ENCODE measurements at regions not wholly inside any gene's neighbourhood (a gene's known extent, or its start where the extent isn't known, plus 50 kb on each side); places are given as distances from the start of the nearest gene placed in this dataset.

DNA sequence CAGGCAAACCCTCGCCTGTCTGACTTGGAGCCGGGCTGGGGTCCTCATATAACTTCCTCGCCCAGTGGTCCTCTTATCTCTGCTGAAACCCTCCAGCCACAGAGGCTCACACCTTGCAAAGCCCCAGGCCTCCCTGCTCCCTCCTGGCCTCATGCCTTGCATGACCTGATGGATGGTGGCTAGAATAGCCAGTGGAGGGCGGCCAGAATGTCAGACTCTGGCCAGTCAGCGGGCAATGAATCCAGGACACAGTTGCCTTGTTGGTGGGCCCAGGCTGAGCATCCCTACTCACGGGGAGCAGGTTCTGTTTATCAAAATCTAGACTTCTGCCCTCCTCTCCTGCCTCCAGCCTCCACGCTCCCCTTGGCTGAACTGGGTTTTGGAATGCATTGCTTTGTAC is 69.1 kb upstream of the WNT11 start:
- Histone ChIP-seq H4K8ac (ENCODE audit: low read depth, low read length) (no peak overlapping the region), H3K36me3 (ENCODE audit: control insufficient read depth, insufficient read depth, low read length) (no peaks in the 10 kb centered on the region), H3K9ac (ENCODE audit: low read length) (no peak overlapping the region), H2BK120ac (ENCODE audit: low read depth, low read length) (no peak overlapping the region), H3K56ac (ENCODE audit: low read length) (no peak overlapping the region), H4K5ac (ENCODE audit: low read length) (no peak overlapping the region), H3K4me3 (ENCODE audit: low read length) (no peak overlapping the region), H3K27me3 (ENCODE audit: insufficient read depth, low read length, poor library complexity) (no peaks in the 10 kb centered on the region), H3K23ac (ENCODE audit: low read length) (no peak overlapping the region), H3K4me2 (ENCODE audit: low read length) (no peak overlapping the region), H3K4me1 (ENCODE audit: control insufficient read depth, low read depth, low read length) (no peaks in the 10 kb centered on the region), H3K79me2 (ENCODE audit: control insufficient read depth, insufficient read depth, low read length) (no peaks in the 10 kb centered on the region), H3K79me1 (ENCODE audit: low read length) (no peaks in the 10 kb centered on the region), H3K4ac (ENCODE audit: low read depth, low read length) (no peak overlapping the region), H2BK15ac (replicated peaks; ENCODE audit: low read depth) (no peak overlapping the region), H2BK5ac (ENCODE audit: low read length) (no peak overlapping the region), H3K18ac (ENCODE audit: low read length) (no peak overlapping the region), H3K27ac (ENCODE audit: low read depth, low read length) (no peak overlapping the region), H2AK5ac (ENCODE audit: low read length) (no peak overlapping the region)
- DNase-seq: no peak
- no CpG with 5 or more reads among the region's 7 CpGs for WGBS (ENCODE audit: extremely low coverage, insufficient coverage, low lambda C conversion rate)

DNA sequence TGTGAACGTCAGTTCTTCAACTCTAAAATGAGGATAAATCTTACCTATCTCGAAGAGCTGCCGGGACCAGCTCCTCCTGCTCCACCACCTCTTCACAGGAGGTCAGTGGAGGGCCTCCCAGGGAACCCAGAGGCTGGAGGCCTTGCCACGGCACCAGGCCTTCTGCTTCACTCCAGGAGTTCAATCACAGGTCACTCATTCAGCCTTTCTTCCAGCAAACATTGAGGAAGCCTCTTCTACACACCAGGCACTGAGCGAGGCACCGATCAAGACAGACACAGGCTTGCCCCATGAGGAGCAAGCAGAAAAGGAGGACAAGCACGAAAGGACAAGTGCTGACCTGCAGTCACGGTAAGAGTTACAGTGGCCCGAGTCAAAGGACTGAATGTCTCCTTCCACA is 64.8 kb upstream of the WNT11 start:
- Histone ChIP-seq H3K9ac (ENCODE audit: low read length) (no peak overlapping the region), H3K27me3 (ENCODE audit: insufficient read depth, low read length, poor library complexity) (no peaks in the 10 kb centered on the region), H3K4me1 (ENCODE audit: control insufficient read depth, low read depth, low read length) (no peaks in the 10 kb centered on the region), H3K4ac (ENCODE audit: low read depth, low read length) (no peak overlapping the region), H4K8ac (ENCODE audit: low read depth, low read length) (no peak overlapping the region), H3K18ac (ENCODE audit: low read length) (no peak overlapping the region), H2AK5ac (ENCODE audit: low read length) (no peak overlapping the region), H4K5ac (ENCODE audit: low read length) (no peak overlapping the region), H3K23ac (ENCODE audit: low read length) (no peak overlapping the region), H2BK120ac (ENCODE audit: low read depth, low read length) (no peak overlapping the region), H3K79me2 (ENCODE audit: control insufficient read depth, insufficient read depth, low read length) (no peaks in the 10 kb centered on the region), H2BK5ac (ENCODE audit: low read length) (no peak overlapping the region), H3K27ac (ENCODE audit: low read depth, low read length) (no peak overlapping the region), H3K79me1 (ENCODE audit: low read length) (no peaks in the 10 kb centered on the region), H3K56ac (ENCODE audit: low read length) (no peak overlapping the region), H3K36me3 (ENCODE audit: control insufficient read depth, insufficient read depth, low read length) (no peaks in the 10 kb centered on the region), H3K4me2 (ENCODE audit: low read length) (no peak overlapping the region), H2BK15ac (replicated peaks; ENCODE audit: low read depth) (no peak overlapping the region), H3K4me3 (ENCODE audit: low read length) (no peak overlapping the region)
- no peak for DNase-seq
- WGBS (ENCODE audit: extremely low coverage, insufficient coverage, low lambda C conversion rate): no CpG with 5 or more reads among the region's 9 CpGs

DNA sequence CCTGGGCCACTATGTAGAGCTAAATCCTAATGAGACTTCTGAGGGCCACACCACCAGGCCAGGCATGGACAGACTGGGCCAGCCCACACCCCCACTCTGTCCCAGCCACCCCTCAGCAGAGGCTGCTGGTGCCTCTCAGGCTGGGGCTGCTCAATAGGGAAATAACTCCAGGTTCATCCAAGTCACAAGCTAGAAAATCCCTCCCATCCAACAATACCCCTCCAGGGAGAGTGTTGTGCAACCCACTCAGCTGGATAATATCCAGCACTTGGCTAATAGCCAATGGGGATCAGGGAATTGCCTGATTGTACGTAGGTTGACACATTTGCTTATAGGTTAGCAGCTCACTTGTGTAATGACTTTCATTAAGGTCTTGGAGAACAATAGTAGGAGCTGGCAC is 64.1 kb upstream of the WNT11 start:
- DNase-seq: no peak
- H2BK15ac ChIP-seq (replicated peaks; ENCODE audit: low read depth): no peak overlapping the region
- H3K23ac ChIP-seq (ENCODE audit: low read length): no peak overlapping the region
- H3K18ac ChIP-seq (ENCODE audit: low read length): no peak overlapping the region
- H4K8ac ChIP-seq (ENCODE audit: low read depth, low read length): no peak overlapping the region
- no peak overlapping the region for H2BK5ac ChIP-seq (ENCODE audit: low read length)
- H3K4me2 ChIP-seq (ENCODE audit: low read length): no peak overlapping the region
- no peak overlapping the region for H3K9ac ChIP-seq (ENCODE audit: low read length)
- no peaks in the 10 kb centered on the region for H3K79me2 ChIP-seq (ENCODE audit: control insufficient read depth, insufficient read depth, low read length)
- no peaks in the 10 kb centered on the region for H3K79me1 ChIP-seq (ENCODE audit: low read length)
- no CpG with 5 or more reads among the region's 1 CpG for WGBS (ENCODE audit: extremely low coverage, insufficient coverage, low lambda C conversion rate)
- H3K4me3 ChIP-seq (ENCODE audit: low read length): no peak overlapping the region
- no peak overlapping the region for H2BK120ac ChIP-seq (ENCODE audit: low read depth, low read length)
- no peaks in the 10 kb centered on the region for H3K27me3 ChIP-seq (ENCODE audit: insufficient read depth, low read length, poor library complexity)
- no peaks in the 10 kb centered on the region for H3K4me1 ChIP-seq (ENCODE audit: control insufficient read depth, low read depth, low read length)
- H3K27ac ChIP-seq (ENCODE audit: low read depth, low read length): no peak overlapping the region
- no peak overlapping the region for H2AK5ac ChIP-seq (ENCODE audit: low read length)
- H3K36me3 ChIP-seq (ENCODE audit: control insufficient read depth, insufficient read depth, low read length): no peaks in the 10 kb centered on the region
- no peak overlapping the region for H4K5ac ChIP-seq (ENCODE audit: low read length)
- no peak overlapping the region for H3K56ac ChIP-seq (ENCODE audit: low read length)
- H3K4ac ChIP-seq (ENCODE audit: low read depth, low read length): no peak overlapping the region

DNA sequence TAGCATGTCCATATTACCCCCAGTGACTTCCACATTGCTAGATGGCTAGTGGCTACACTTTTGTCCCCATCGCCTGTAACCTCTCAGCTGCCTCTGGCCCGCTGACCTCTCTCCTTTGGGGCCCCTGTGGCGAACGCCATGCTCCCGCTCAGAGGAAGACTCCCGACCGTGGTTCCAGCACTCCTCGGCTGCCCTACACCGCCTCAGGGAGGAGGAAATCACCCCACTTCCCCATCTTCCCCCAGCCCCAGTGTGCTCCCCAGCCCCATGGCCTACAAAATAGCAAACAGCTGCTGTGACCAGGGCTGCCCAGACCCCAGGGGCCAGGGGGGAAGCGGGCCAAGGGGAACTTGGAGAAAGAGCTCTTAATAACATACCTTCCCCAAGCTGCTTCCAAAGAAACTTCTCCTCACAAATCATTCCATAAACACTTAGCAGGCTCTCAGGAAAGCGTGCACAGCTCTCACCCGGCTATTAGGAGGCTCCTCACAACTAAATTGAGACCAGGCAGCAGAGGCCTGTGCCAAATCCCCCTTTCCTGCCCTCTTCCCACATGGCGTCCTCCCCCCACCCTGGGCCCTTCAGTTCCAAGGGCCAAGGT is 63.5 kb upstream of the WNT11 start:
- no CpG with 5 or more reads among the region's 13 CpGs for WGBS (ENCODE audit: extremely low coverage, insufficient coverage, low lambda C conversion rate)
- H3K79me1 ChIP-seq (ENCODE audit: low read length): no peaks in the 10 kb centered on the region
- H4K8ac ChIP-seq (ENCODE audit: low read depth, low read length): no peak overlapping the region
- no peak overlapping the region for H3K4ac ChIP-seq (ENCODE audit: low read depth, low read length)
- no peak overlapping the region for H3K56ac ChIP-seq (ENCODE audit: low read length)
- no peak overlapping the region for H3K9ac ChIP-seq (ENCODE audit: low read length)
- no peak overlapping the region for H2AK5ac ChIP-seq (ENCODE audit: low read length)
- no peak overlapping the region for H3K27ac ChIP-seq (ENCODE audit: low read depth, low read length)
- no peaks in the 10 kb centered on the region for H3K79me2 ChIP-seq (ENCODE audit: control insufficient read depth, insufficient read depth, low read length)
- no peaks in the 10 kb centered on the region for H3K36me3 ChIP-seq (ENCODE audit: control insufficient read depth, insufficient read depth, low read length)
- H4K5ac ChIP-seq (ENCODE audit: low read length): no peak overlapping the region
- H2BK15ac ChIP-seq (replicated peaks; ENCODE audit: low read depth): no peak overlapping the region
- no peak overlapping the region for H3K4me2 ChIP-seq (ENCODE audit: low read length)
- no peak overlapping the region for H2BK120ac ChIP-seq (ENCODE audit: low read depth, low read length)
- DNase-seq: no peak
- no peak overlapping the region for H3K4me3 ChIP-seq (ENCODE audit: low read length)
- no peaks in the 10 kb centered on the region for H3K27me3 ChIP-seq (ENCODE audit: insufficient read depth, low read length, poor library complexity)
- H3K23ac ChIP-seq (ENCODE audit: low read length): no peak overlapping the region
- H3K18ac ChIP-seq (ENCODE audit: low read length): no peak overlapping the region
- H3K4me1 ChIP-seq (ENCODE audit: control insufficient read depth, low read depth, low read length): no peaks in the 10 kb centered on the region
- H2BK5ac ChIP-seq (ENCODE audit: low read length): no peak overlapping the region

DNA sequence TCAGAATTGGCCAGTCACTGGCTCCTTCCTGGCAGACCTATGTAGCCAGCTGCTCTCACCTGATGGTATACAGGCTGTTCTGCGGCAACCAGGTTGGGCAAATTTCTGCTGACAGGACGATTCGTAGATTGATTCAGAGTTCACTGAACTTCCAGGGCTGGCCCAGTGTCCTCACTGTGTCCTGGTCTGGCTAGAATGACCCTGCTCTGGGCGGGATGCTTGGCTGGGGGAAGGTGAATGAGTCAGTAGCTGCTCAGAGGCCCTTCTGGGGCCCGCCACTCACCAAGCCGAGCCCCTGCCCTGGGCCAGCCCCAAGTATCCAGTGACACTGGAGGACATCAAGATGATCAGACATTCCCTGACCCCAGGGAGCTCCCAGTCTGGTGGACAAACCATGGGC is 62.9 kb upstream of the WNT11 start:
- H3K27me3 ChIP-seq (ENCODE audit: insufficient read depth, low read length, poor library complexity): no peaks in the 10 kb centered on the region
- H3K79me2 ChIP-seq (ENCODE audit: control insufficient read depth, insufficient read depth, low read length): no peaks in the 10 kb centered on the region
- no peak overlapping the region for H4K8ac ChIP-seq (ENCODE audit: low read depth, low read length)
- H2BK15ac ChIP-seq (replicated peaks; ENCODE audit: low read depth): no peak overlapping the region
- H3K4me1 ChIP-seq (ENCODE audit: control insufficient read depth, low read depth, low read length): no peaks in the 10 kb centered on the region
- H3K4me2 ChIP-seq (ENCODE audit: low read length): no peak overlapping the region
- no peak overlapping the region for H2BK120ac ChIP-seq (ENCODE audit: low read depth, low read length)
- H3K27ac ChIP-seq (ENCODE audit: low read depth, low read length): no peak overlapping the region
- no peak for DNase-seq
- no peak overlapping the region for H3K9ac ChIP-seq (ENCODE audit: low read length)
- H3K23ac ChIP-seq (ENCODE audit: low read length): no peak overlapping the region
- H3K4ac ChIP-seq (ENCODE audit: low read depth, low read length): no peak overlapping the region
- H3K56ac ChIP-seq (ENCODE audit: low read length): no peak overlapping the region
- no peaks in the 10 kb centered on the region for H3K36me3 ChIP-seq (ENCODE audit: control insufficient read depth, insufficient read depth, low read length)
- no peak overlapping the region for H4K5ac ChIP-seq (ENCODE audit: low read length)
- H3K79me1 ChIP-seq (ENCODE audit: low read length): no peaks in the 10 kb centered on the region
- H2BK5ac ChIP-seq (ENCODE audit: low read length): no peak overlapping the region
- H3K4me3 ChIP-seq (ENCODE audit: low read length): no peak overlapping the region
- no peak overlapping the region for H2AK5ac ChIP-seq (ENCODE audit: low read length)
- no CpG with 5 or more reads among the region's 6 CpGs for WGBS (ENCODE audit: extremely low coverage, insufficient coverage, low lambda C conversion rate)
- no peak overlapping the region for H3K18ac ChIP-seq (ENCODE audit: low read length)

DNA sequence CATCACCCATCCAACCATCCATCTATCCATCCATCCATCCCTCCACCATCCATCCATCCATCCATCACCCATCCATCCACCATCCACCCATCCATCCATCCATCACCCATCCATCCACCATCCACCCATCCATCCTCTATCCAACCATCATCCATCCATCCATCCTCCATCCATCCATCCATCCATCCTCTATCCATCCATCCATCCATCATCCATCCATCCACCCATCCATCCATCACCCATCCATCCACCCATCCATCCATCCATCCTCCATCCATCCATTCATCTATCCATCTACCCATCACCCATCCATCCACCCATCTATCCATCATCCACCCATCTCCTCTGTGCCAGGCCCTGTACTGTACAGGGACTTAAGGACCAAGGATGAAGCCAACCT is 62.2 kb upstream of the WNT11 start:
- Histone ChIP-seq H3K36me3 (ENCODE audit: control insufficient read depth, insufficient read depth, low read length) (no peaks in the 10 kb centered on the region), H2BK5ac (ENCODE audit: low read length) (no peak overlapping the region), H2BK120ac (ENCODE audit: low read depth, low read length) (no peak overlapping the region), H3K4me2 (ENCODE audit: low read length) (no peak overlapping the region), H3K23ac (ENCODE audit: low read length) (no peak overlapping the region), H3K4me1 (ENCODE audit: control insufficient read depth, low read depth, low read length) (no peaks in the 10 kb centered on the region), H2BK15ac (replicated peaks; ENCODE audit: low read depth) (no peak overlapping the region), H4K8ac (ENCODE audit: low read depth, low read length) (no peak overlapping the region), H3K27ac (ENCODE audit: low read depth, low read length) (no peak overlapping the region), H4K5ac (ENCODE audit: low read length) (no peak overlapping the region), H3K9ac (ENCODE audit: low read length) (no peak overlapping the region), H3K27me3 (ENCODE audit: insufficient read depth, low read length, poor library complexity) (no peaks in the 10 kb centered on the region), H3K79me1 (ENCODE audit: low read length) (no peaks in the 10 kb centered on the region), H3K79me2 (ENCODE audit: control insufficient read depth, insufficient read depth, low read length) (no peaks in the 10 kb centered on the region), H2AK5ac (ENCODE audit: low read length) (no peak overlapping the region), H3K18ac (ENCODE audit: low read length) (no peak overlapping the region), H3K56ac (ENCODE audit: low read length) (no peak overlapping the region), H3K4me3 (ENCODE audit: low read length) (no peak overlapping the region), H3K4ac (ENCODE audit: low read depth, low read length) (no peak overlapping the region)
- no peak for DNase-seq
